ENCODE measurements at regions not wholly inside any gene's neighbourhood (a gene's known extent, or its start where the extent isn't known, plus 50 kb on each side); places are given as distances from the start of the nearest gene placed in this dataset.

GRCh38 chr5:29930316-29930715, 1263.2 kb upstream of the CDH6 start:
- TF ChIP-seq CTCF (IDR thresholded peaks at IDR 0.05) (no peak), POLR2A (IDR thresholded peaks at IDR 0.05) (no peak)

Data from body of pancreas (tissue), 4 donors.